Mammary epithelial cell (primary cell): ENCODE measurements at regions not wholly inside any gene's neighbourhood (a gene's known extent, or its start where the extent isn't known, plus 50 kb on each side); places are given as distances from the start of the nearest gene placed in this dataset.

Experiments used
- EZH2 ChIP-seq: IDR thresholded peaks from 2 replicates; pipeline ENCODE4 v1.6.1; 2012; ENCODE audit warnings: low read length, inconsistent platforms, borderline replicate concordance
- TF ChIP-seq, protein P1 (sequence below), 2 donors: IDR thresholded peaks in 1 of 2; conservative IDR thresholded peaks in 1 of 2; 2 replicates each; pipeline ENCODE4 v1.5.1; 2011 to 2012; ENCODE audit warnings: inconsistent platforms in 2 of 2, low read length in 2 of 2, mild to moderate bottlenecking in 2 of 2, control low read depth in 1 of 2, low read depth in 1 of 2; ENCODE audit not compliant: insufficient read depth in 1 of 2; ENCODE audit errors: extremely low read depth in 1 of 2

GRCh38 chr16:51434567-51435198 lies 283.6 kb upstream of the SALL1 start:
- TF ChIP-seq, protein P1, sequence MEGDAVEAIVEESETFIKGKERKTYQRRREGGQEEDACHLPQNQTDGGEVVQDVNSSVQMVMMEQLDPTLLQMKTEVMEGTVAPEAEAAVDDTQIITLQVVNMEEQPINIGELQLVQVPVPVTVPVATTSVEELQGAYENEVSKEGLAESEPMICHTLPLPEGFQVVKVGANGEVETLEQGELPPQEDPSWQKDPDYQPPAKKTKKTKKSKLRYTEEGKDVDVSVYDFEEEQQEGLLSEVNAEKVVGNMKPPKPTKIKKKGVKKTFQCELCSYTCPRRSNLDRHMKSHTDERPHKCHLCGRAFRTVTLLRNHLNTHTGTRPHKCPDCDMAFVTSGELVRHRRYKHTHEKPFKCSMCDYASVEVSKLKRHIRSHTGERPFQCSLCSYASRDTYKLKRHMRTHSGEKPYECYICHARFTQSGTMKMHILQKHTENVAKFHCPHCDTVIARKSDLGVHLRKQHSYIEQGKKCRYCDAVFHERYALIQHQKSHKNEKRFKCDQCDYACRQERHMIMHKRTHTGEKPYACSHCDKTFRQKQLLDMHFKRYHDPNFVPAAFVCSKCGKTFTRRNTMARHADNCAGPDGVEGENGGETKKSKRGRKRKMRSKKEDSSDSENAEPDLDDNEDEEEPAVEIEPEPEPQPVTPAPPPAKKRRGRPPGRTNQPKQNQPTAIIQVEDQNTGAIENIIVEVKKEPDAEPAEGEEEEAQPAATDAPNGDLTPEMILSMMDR (conservative IDR thresholded peaks at IDR 0.05 in 1 of 2, IDR thresholded peaks at IDR 0.05 in 1 of 2; ENCODE audit: extremely low read depth in 1 of 2, insufficient read depth in 1 of 2, low read depth in 1 of 2, low read length in 2 of 2): no peak
- TF ChIP-seq EZH2: no peak
